ENCODE measurements at regions not wholly inside any gene's neighbourhood (a gene's known extent, or its start where the extent isn't known, plus 50 kb on each side); places are given as distances from the start of the nearest gene placed in this dataset.

GRCh38 chr4:3368841-3369760, 72.7 kb upstream of the HGFAC start:
- FAIRE-seq = peak; percentile 79
- no peak for DNase-seq (ENCODE audit: insufficient read length, low spot score)
- no peak for TF ChIP-seq POLR2A (IDR thresholded peaks at IDR 0.05; ENCODE audit: low read depth, low read length)
- no peak for TF ChIP-seq SPI1 (IDR thresholded peaks at IDR 0.05; ENCODE audit: low read depth, low read length)
- TF ChIP-seq PAX5 (IDR thresholded peaks at IDR 0.05; ENCODE audit: insufficient read depth, low read length, severe bottlenecking) = no peak
- TF ChIP-seq POU2F2 (IDR thresholded peaks at IDR 0.05; ENCODE audit: low read depth, low read length) = no peak
- TF ChIP-seq POLR2AphosphoS5 (IDR thresholded peaks at IDR 0.05; ENCODE audit: low read depth, low read length) = no peak
- no peak for TF ChIP-seq TAF1 (IDR thresholded peaks at IDR 0.05; ENCODE audit: low read depth, low read length)

- peak; percentile 79 for FAIRE-seq
- TF ChIP-seq TAF1 (IDR thresholded peaks at IDR 0.05; ENCODE audit: low read depth, low read length) (no peak), POLR2AphosphoS5 (IDR thresholded peaks at IDR 0.05; ENCODE audit: low read depth, low read length) (no peak), PAX5 (IDR thresholded peaks at IDR 0.05; ENCODE audit: insufficient read depth, low read length, severe bottlenecking) (no peak), POU2F2 (IDR thresholded peaks at IDR 0.05; ENCODE audit: low read depth, low read length) (no peak), SPI1 (IDR thresholded peaks at IDR 0.05; ENCODE audit: low read depth, low read length) (no peak), POLR2A (IDR thresholded peaks at IDR 0.05; ENCODE audit: low read depth, low read length) (no peak)
- DNase-seq (ENCODE audit: insufficient read length, low spot score) = no peak
Measured at GRCh38 chr4:3369781-3370674, 71.7 kb upstream of the HGFAC start.

- DNase-seq (ENCODE audit: insufficient read length, low spot score) = no peak
- no peak for TF ChIP-seq POLR2A (IDR thresholded peaks at IDR 0.05; ENCODE audit: low read depth, low read length)
- FAIRE-seq = no peak
Measured at GRCh38 chr4:3371033-3372001, 70.5 kb upstream of the HGFAC start.

GRCh38 chr4:3372264-3372932, 69.4 kb upstream of the HGFAC start:
- FAIRE-seq (no peak), DNase-seq (ENCODE audit: insufficient read length, low spot score) (no peak)
- no peak for TF ChIP-seq POLR2AphosphoS5 (IDR thresholded peaks at IDR 0.05; ENCODE audit: low read depth, low read length)

GRCh38 chr4:3372933-3373465, 68.8 kb upstream of the HGFAC start:
- peak; percentile 98 for FAIRE-seq
- peak; percentile 70 for DNase-seq (ENCODE audit: insufficient read length, low spot score)

DNA sequence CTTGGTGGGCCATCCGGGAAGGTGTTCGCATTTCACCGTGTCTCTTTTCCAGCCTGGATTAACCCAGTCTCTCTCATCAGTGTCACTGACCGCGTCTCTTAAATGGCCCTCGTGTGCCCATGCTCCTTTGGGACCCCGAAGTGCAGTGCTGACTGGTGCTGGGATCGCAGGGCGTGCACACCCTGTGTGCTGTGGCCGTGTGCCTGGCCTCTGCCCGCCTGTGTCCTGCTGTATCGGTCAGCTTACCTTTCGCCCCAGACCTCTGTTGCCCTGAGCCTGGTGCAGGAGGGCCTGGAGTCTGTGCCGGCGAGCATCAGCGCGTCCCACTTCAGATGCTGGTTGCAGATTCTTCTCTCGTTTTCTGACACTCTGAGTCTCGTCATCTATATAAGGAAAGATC, 68.3 kb upstream of the HGFAC start:
- DNase-seq (ENCODE audit: insufficient read length, low spot score) = no peak
- no peak for FAIRE-seq
- no peak for TF ChIP-seq SPI1 (IDR thresholded peaks at IDR 0.05; ENCODE audit: low read depth, low read length)
- TF ChIP-seq TAF1 (IDR thresholded peaks at IDR 0.05; ENCODE audit: low read depth, low read length) = no peak
- no peak for TF ChIP-seq POLR2A (IDR thresholded peaks at IDR 0.05; ENCODE audit: low read depth, low read length)
- no peak for TF ChIP-seq POLR2AphosphoS5 (IDR thresholded peaks at IDR 0.05; ENCODE audit: low read depth, low read length)
- no peak for TF ChIP-seq PAX5 (IDR thresholded peaks at IDR 0.05; ENCODE audit: insufficient read depth, low read length, severe bottlenecking)
- no peak for TF ChIP-seq POU2F2 (IDR thresholded peaks at IDR 0.05; ENCODE audit: low read depth, low read length)

More at GRCh38 chr4:3372933-3373465, 68.8 kb upstream of the HGFAC start:
- TF ChIP-seq PAX5 (IDR thresholded peaks at IDR 0.05; ENCODE audit: insufficient read depth, low read length, severe bottlenecking) (no peak), POLR2AphosphoS5 (IDR thresholded peaks at IDR 0.05; ENCODE audit: low read depth, low read length) (no peak), POLR2A (IDR thresholded peaks at IDR 0.05; ENCODE audit: low read depth, low read length) (no peak), SPI1 (IDR thresholded peaks at IDR 0.05; ENCODE audit: low read depth, low read length) (peak; percentile 94), POU2F2 (IDR thresholded peaks at IDR 0.05; ENCODE audit: low read depth, low read length) (0 out of 2 replicates have a peak, but pooled peaks have one; percentile 12), TAF1 (IDR thresholded peaks at IDR 0.05; ENCODE audit: low read depth, low read length) (0 out of 2 replicates have a peak, but pooled peaks have one; percentile 18)

DNA sequence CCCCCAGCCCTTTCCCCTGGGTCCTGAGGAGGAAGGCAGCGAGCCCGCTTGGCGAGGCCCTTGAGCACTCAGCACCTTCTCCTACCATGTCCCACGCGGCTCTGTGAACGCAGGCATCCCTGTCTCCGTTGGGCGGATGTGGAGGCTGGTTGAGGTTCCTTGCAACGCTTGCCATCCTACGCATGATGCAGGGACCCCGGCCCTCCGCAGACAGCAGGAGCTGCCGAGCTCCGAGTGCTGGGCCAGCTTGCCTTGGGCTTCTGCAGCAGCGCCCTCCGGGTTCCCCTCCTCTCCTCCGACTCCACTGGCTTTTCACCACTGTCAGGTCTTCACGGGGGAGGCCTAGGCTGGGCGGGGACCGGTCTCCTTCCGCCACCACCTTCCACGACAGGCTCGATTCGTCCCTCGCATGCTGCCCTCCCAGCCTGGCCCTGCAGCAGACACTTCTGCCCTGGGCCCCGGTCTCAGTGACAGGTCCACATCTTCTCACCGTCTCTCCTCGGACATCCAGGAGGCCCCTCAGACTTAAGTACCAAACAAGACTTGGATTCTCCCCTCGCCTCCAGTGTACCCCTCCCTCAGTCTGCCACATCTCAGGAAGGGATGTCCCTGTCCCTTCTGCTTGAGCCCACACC, 67.6 kb upstream of the HGFAC start:
- no peak for TF ChIP-seq POU2F2 (IDR thresholded peaks at IDR 0.05; ENCODE audit: low read depth, low read length)
- TF ChIP-seq SPI1 (IDR thresholded peaks at IDR 0.05; ENCODE audit: low read depth, low read length) = no peak
- TF ChIP-seq POLR2A (IDR thresholded peaks at IDR 0.05; ENCODE audit: low read depth, low read length) = no peak
- DNase-seq (ENCODE audit: insufficient read length, low spot score) = no peak
- FAIRE-seq = no peak

- no peak for FAIRE-seq
- TF ChIP-seq POLR2A (IDR thresholded peaks at IDR 0.05; ENCODE audit: low read depth, low read length) (no peak), PAX5 (IDR thresholded peaks at IDR 0.05; ENCODE audit: insufficient read depth, low read length, severe bottlenecking) (no peak), TAF1 (IDR thresholded peaks at IDR 0.05; ENCODE audit: low read depth, low read length) (no peak), SPI1 (IDR thresholded peaks at IDR 0.05; ENCODE audit: low read depth, low read length) (no peak), POLR2AphosphoS5 (IDR thresholded peaks at IDR 0.05; ENCODE audit: low read depth, low read length) (no peak), POU2F2 (IDR thresholded peaks at IDR 0.05; ENCODE audit: low read depth, low read length) (no peak)
- DNase-seq (ENCODE audit: insufficient read length, low spot score) = no peak
Measured at GRCh38 chr4:3374667-3375066, 67.1 kb upstream of the HGFAC start.

Measured in GM12891 (cell line).